ENCODE measurements at regions not wholly inside any gene's neighbourhood (a gene's known extent, or its start where the extent isn't known, plus 50 kb on each side); places are given as distances from the start of the nearest gene placed in this dataset.
"Not testable (repeated sequence)": the region's sequence is repeated elsewhere in the genome, so short reads cannot be mapped to it uniquely, and the experiment has no call there.

DNA sequence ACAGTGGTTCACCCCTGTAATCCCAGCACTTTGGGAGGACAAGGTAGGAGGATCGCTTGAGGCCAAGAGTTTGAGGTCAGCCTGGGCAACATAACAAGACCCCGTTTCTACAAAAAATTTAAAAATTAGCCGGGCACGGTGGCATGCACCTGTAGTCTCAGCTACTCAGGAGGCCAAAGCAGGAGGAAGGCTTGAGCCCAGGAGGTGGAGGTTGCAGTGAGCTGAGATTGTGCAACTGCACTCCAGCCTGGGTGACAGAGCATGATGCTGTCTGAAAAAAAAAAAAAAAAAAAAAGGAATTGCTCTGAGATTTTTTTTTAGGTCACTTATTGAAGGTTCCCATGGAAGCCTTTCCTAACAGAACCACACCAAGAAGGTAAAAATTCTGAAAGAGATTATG is 101.9 kb upstream of the KCTD7 start:
- TF ChIP-seq CTCF (conservative IDR thresholded peaks at IDR 0.05; ENCODE audit: low read depth, low read length); EZH2 (IDR thresholded peaks at IDR 0.05; ENCODE audit: borderline replicate concordance, low read depth, low read length, poor library complexity, severe bottlenecking): not testable (repeated sequence)

All from A673 (cell line).